Breast epithelium (tissue), 4 donors: ENCODE measurements at regions not wholly inside any gene's neighbourhood (a gene's known extent, or its start where the extent isn't known, plus 50 kb on each side); places are given as distances from the start of the nearest gene placed in this dataset.

Experiments
- DNase-seq, 2 donors: peaks; one replicate each; pipeline ENCODE4 v3.0.0-alpha.2; 2019; ENCODE audit warnings: low spot score in 2 of 2
- H3K27ac ChIP-seq, 2 donors: fragments of 200-600 bp; sonication (generic) in 1 of 2; one replicate each; pipeline ENCODE4 v1.5.1; 2016 to 2019; ENCODE audit warnings: mild to moderate bottlenecking in 1 of 2
- H3K27me3 ChIP-seq, 2 donors: fragments of 200-600 bp; sonication (generic) in 1 of 2; one replicate each; pipeline versions ENCODE4 v1.5.1 to v1.6.0; 2017 to 2019; ENCODE audit warnings: control low read depth in 1 of 2, mild to moderate bottlenecking in 1 of 2
- H3K36me3 ChIP-seq: fragments of 200-600 bp; one replicate; pipeline ENCODE4 v1.5.1; 2019
- H3K4me1 ChIP-seq, 2 donors: fragments of 200-600 bp; sonication (generic); one replicate each; pipeline ENCODE4 v1.5.1; 2016 to 2019; ENCODE audit warnings: control low read depth in 1 of 2
- H3K4me3 ChIP-seq, 3 donors: fragments of 200-600 bp; sonication (generic); 1 replicate in 2 of 3; 2 replicates in 1 of 3; pipeline ENCODE4 v1.5.1; 2016 to 2019; ENCODE audit warnings: mild to moderate bottlenecking in 3 of 3, moderate library complexity in 2 of 3
- H3K9me3 ChIP-seq, 2 donors: fragments of 200-600 bp; sonication (generic) in 1 of 2; one replicate each; pipeline ENCODE4 v1.5.1; 2016 to 2019; ENCODE audit warnings: control low read depth in 1 of 2
- POLR2A ChIP-seq: fragments of 450-650 bp; IDR thresholded peaks from one replicate; pipeline ENCODE4 v1.6.1; 2016; ENCODE audit warnings: antibody characterized with exemption, mild to moderate bottlenecking, moderate library complexity
- POLR2AphosphoS5 ChIP-seq, 3 donors: sonication (generic); formaldehyde crosslinking; IDR thresholded peaks; one replicate each; pipeline ENCODE4 v1.6.1; 2017; ENCODE audit warnings: antibody characterized with exemption in 3 of 3
- intact Hi-C: fragments of 100-400 bp; cut with DNase I; formaldehyde crosslinking; loops from one replicate; pipeline ENCODE4 v1.15.1; 2023; ENCODE audit warnings: low total_unique reads
- TF ChIP-seq, protein P1 (sequence below), 3 donors: fragments of 450-650 bp; IDR thresholded peaks; one replicate each; pipeline ENCODE4 v1.5.1; 2016 to 2017; ENCODE audit warnings: antibody characterized with exemption in 3 of 3, mild to moderate bottlenecking in 3 of 3, moderate library complexity in 3 of 3

DNA sequence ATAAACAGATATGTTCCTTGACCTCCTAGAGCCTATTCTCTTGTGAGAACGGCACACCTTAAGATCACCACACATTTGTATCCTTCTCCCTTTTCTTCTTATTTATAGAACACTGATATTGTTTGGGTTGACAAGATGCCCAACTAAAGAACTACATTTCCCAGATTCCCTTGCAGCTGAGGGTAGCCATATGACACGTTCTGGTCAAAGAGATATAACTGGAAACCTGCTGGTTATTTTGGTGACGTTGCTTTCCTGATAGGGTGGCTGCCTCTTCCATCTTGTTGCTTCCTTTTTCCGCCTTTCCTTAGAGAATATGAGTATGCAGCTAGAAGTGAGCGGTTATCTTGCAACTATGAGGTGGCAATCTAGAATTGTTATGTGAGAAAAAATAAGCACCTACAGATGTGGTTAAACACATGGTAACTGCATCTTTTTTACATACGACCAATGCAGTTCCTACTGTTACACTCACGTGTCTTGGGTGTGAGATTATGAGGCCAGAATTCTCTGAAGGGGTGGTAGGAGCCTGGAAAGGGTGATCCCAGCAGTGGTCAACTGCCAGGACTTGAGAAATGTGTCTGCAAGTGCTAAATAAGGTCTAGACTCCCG is 72.9 kb downstream of the SEC61B start:
- Histone ChIP-seq H3K4me1 (no peaks in the 10 kb centered on the region), H3K27ac (no peak overlapping the region), H3K36me3 (no peaks in the 10 kb centered on the region), H3K9me3 (no peaks in the 10 kb centered on the region), H3K27me3 (no peaks in the 10 kb centered on the region), H3K4me3 (no peak overlapping the region)
- intact Hi-C loops: no loop called here
- no peak for DNase-seq
- TF ChIP-seq POLR2A (no peak), POLR2AphosphoS5 (IDR thresholded peaks at IDR 0.05) (no peak)
- TF ChIP-seq, protein P1, sequence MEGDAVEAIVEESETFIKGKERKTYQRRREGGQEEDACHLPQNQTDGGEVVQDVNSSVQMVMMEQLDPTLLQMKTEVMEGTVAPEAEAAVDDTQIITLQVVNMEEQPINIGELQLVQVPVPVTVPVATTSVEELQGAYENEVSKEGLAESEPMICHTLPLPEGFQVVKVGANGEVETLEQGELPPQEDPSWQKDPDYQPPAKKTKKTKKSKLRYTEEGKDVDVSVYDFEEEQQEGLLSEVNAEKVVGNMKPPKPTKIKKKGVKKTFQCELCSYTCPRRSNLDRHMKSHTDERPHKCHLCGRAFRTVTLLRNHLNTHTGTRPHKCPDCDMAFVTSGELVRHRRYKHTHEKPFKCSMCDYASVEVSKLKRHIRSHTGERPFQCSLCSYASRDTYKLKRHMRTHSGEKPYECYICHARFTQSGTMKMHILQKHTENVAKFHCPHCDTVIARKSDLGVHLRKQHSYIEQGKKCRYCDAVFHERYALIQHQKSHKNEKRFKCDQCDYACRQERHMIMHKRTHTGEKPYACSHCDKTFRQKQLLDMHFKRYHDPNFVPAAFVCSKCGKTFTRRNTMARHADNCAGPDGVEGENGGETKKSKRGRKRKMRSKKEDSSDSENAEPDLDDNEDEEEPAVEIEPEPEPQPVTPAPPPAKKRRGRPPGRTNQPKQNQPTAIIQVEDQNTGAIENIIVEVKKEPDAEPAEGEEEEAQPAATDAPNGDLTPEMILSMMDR (IDR thresholded peaks at IDR 0.05): no peak

DNA sequence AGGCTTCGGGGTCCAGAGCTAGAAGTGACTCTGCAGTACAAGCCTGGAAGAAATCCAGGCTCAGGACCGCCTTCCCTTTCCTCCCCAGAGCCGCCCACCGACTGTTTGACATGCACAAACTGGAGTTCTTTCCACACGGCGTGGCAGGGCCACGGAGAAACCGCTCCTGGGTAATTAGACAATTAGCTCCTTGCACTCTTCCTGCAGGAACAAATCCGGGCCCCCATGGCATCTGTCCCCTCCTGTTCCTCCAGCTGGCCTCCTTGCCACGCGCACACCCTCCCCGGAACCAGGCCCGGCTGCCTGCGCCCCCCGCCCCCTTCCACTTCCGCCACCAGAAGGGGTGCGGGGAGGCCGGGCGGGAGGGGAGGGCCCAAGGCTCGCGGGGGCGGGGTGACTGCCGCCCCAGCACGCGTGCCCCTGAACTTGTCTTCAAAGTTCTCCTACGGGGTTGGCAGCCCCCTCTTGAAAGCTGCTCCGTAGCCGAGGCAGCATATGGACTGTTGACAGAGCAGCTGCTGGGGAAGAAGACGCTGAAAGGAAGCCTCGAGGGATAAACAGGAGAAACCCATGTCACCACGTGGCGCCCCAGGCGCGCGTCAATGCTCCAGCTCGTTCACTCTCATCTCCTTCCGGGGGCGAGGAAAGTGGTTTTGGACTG is 74.3 kb downstream of the SEC61B start:
- no peaks in the 10 kb centered on the region for H3K4me1 ChIP-seq
- no peak for TF ChIP-seq POLR2AphosphoS5 (IDR thresholded peaks at IDR 0.05)
- no peaks in the 10 kb centered on the region for H3K36me3 ChIP-seq
- no peaks in the 10 kb centered on the region for H3K9me3 ChIP-seq
- intact Hi-C loops: no loop called here
- H3K27me3 ChIP-seq: no peaks in the 10 kb centered on the region
- peak overlapping the region in 2 of 3 donors; percentile 46 to 70 for H3K4me3 ChIP-seq
- DNase-seq: no peak
- H3K27ac ChIP-seq: no peak overlapping the region

DNA sequence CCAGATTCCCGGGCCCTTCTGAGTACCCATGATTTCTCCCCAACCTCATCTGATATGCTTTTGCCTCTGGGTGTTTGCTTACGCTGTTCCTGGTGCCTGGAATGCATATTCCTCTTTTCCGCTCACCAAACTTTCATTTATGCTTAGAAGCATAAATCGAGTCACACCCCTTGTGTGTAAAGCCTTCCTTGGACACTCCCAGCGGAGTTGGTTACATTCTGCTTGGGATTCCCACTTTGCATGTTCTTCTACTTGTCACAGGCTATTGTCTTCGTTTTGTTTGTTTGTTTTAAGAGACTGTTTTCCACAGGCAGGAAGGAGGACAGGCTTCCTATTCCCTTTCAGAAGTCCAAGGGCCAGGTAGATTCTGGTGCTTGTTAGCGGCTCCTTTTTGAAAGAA is 76.5 kb downstream of the SEC61B start:
- intact Hi-C loops: no loop called here
- Histone ChIP-seq H3K27ac (no peak overlapping the region), H3K4me1 (no peaks in the 10 kb centered on the region), H3K27me3 (no peaks in the 10 kb centered on the region), H3K4me3 (no peak overlapping the region), H3K36me3 (no peaks in the 10 kb centered on the region), H3K9me3 (no peaks in the 10 kb centered on the region)
- TF ChIP-seq, protein P1 (IDR thresholded peaks at IDR 0.05): no peak
- TF ChIP-seq POLR2A (no peak), POLR2AphosphoS5 (IDR thresholded peaks at IDR 0.05) (no peak)
- no peak for DNase-seq

DNA sequence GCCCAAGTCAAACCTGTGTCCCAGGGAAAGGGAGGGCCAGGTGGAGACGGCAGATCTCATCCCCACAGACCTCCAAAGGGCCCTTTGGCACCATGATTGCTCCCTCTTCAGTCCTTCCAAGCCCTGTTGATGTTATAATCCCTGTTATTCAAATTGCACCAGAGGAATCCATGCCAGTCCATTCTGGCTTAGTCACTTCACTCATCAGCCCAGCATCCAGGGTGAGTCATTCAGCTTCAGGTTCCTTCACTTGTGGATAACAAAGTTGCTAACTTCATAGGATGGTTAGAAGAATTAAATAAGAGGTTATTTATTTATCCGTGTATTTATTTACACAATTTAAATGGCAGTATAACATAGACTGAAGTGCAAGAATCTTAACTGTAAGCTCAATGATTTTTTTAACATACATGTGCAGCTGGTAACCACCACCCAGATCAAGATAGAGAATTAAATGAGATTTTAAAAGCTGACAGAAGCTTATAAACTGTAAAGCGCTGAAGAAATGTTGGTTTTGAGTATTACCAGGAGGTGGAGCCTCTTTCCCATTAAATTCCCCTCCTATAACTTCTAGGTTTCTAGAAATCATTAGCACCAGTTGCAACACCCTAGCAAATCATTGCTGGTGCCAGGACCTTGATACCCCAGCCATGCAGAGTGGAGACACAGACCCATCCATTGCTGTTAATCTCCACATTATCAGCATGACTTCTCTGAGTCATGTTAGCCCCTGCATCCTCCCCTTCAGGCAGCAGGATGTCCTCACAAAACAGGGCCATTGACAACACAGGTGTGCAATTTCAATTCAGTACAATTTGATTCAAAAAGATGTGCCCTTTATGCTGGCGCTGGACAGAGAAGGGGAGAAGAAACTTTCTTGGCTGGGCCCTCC is 77.4 kb downstream of the SEC61B start:
- H3K27ac ChIP-seq: no peak overlapping the region
- no peaks in the 10 kb centered on the region for H3K4me1 ChIP-seq
- no peak overlapping the region for H3K4me3 ChIP-seq
- no peaks in the 10 kb centered on the region for H3K9me3 ChIP-seq
- TF ChIP-seq POLR2AphosphoS5 (IDR thresholded peaks at IDR 0.05): no peak
- TF ChIP-seq, protein P1 (IDR thresholded peaks at IDR 0.05): no peak
- no peak for TF ChIP-seq POLR2A
- no peaks in the 10 kb centered on the region for H3K36me3 ChIP-seq
- no peak for DNase-seq
- no peaks in the 10 kb centered on the region for H3K27me3 ChIP-seq
- intact Hi-C loops: no loop called here

DNA sequence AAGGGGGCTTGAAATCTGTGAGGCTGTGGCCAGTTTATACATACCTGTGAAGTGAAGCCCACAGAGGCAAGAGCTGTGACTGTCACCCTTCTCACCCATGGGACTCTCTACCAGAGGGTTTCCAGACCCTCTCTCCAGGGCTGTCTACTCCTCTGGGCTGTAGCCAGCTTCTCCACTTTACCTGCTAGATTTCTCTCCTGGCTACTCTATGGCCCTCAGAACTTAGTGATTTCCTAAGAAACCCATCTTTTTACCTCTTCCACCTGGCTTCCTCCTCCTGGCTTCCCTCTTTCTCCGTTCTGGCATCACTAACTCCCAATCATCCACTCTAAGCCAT is 78.0 kb downstream of the SEC61B start:
- H3K9me3 ChIP-seq: no peaks in the 10 kb centered on the region
- no peaks in the 10 kb centered on the region for H3K4me1 ChIP-seq
- DNase-seq: no peak
- no peak overlapping the region for H3K27ac ChIP-seq
- TF ChIP-seq POLR2AphosphoS5 (IDR thresholded peaks at IDR 0.05) (no peak), POLR2A (no peak)
- TF ChIP-seq, protein P1 (IDR thresholded peaks at IDR 0.05): no peak
- H3K27me3 ChIP-seq: no peaks in the 10 kb centered on the region
- H3K4me3 ChIP-seq: no peak overlapping the region
- no peaks in the 10 kb centered on the region for H3K36me3 ChIP-seq
- intact Hi-C loops: no loop called here
